ENCODE measurements at regions not wholly inside any gene's neighbourhood (a gene's known extent, or its start where the extent isn't known, plus 50 kb on each side); places are given as distances from the start of the nearest gene placed in this dataset.

GRCh38 chr3:14289590-14290461 lies 111.2 kb downstream of the LSM3 start:
- intact Hi-C loops (cut with DNase I), result no loop called here
- Histone ChIP-seq H3K4me3 (ENCODE audit: low read length in 2 of 2) (no peak overlapping the region), H3K27me3 (ENCODE audit: control insufficient read depth in 1 of 2, insufficient read depth in 2 of 2, low read length in 1 of 2) (no peaks in the 10 kb centered on the region), H3K9me3 (ENCODE audit: control insufficient read depth, low read length) (no peaks in the 10 kb centered on the region), H3K36me3 (ENCODE audit: control insufficient read depth in 1 of 2, insufficient read depth in 2 of 2, low read length in 1 of 2) (no peaks in the 10 kb centered on the region), H3K27ac (ENCODE audit: low read depth in 1 of 2, low read length in 2 of 2) (no peak overlapping the region), H3K4me1 (ENCODE audit: control insufficient read depth in 1 of 2, insufficient read depth in 2 of 2, low read length in 2 of 2) (no peaks in the 10 kb centered on the region)
- DNase-seq (no peak), ATAC-seq (ENCODE audit: low FRiP score) (no peak)
- WGBS, 2 donors, result 29 to 43% methylated on average over 7 of the region's 7 CpGs

- intact Hi-C loops (cut with DNase I), result no loop called here
- H3K36me3 ChIP-seq (ENCODE audit: control insufficient read depth in 1 of 2, insufficient read depth in 2 of 2, low read length in 1 of 2), result no peaks in the 10 kb centered on the region
- no peak for DNase-seq
- no peak overlapping the region for H3K27ac ChIP-seq (ENCODE audit: low read depth in 1 of 2, low read length in 2 of 2)
- no peaks in the 10 kb centered on the region for H3K4me1 ChIP-seq (ENCODE audit: control insufficient read depth in 1 of 2, insufficient read depth in 2 of 2, low read length in 2 of 2)
- WGBS, 2 donors, result 55 to 57% methylated on average over 9 of the region's 9 CpGs
- no peak for ATAC-seq (ENCODE audit: low FRiP score)
- no peaks in the 10 kb centered on the region for H3K27me3 ChIP-seq (ENCODE audit: control insufficient read depth in 1 of 2, insufficient read depth in 2 of 2, low read length in 1 of 2)
- no peak overlapping the region for H3K4me3 ChIP-seq (ENCODE audit: low read length in 2 of 2)
- no peaks in the 10 kb centered on the region for H3K9me3 ChIP-seq (ENCODE audit: control insufficient read depth, low read length)
Measured at GRCh38 chr3:14290631-14291385, 111.6 kb upstream of the SLC6A6 start.

GRCh38 chr3:14295037-14295436 lies 107.4 kb upstream of the SLC6A6 start:
- no peak overlapping the region for H3K27ac ChIP-seq (ENCODE audit: low read depth in 1 of 2, low read length in 2 of 2)

GRCh38 chr3:14295801-14296200 lies 106.6 kb upstream of the SLC6A6 start:
- Histone ChIP-seq H3K36me3 (ENCODE audit: control insufficient read depth in 1 of 2, insufficient read depth in 2 of 2, low read length in 1 of 2) (no peaks in the 10 kb centered on the region), H3K27ac (ENCODE audit: low read depth in 1 of 2, low read length in 2 of 2) (no peak overlapping the region), H3K4me3 (ENCODE audit: low read length in 2 of 2) (no peak overlapping the region), H3K4me1 (ENCODE audit: control insufficient read depth in 1 of 2, insufficient read depth in 2 of 2, low read length in 2 of 2) (no peaks in the 10 kb centered on the region), H3K27me3 (ENCODE audit: control insufficient read depth in 1 of 2, insufficient read depth in 2 of 2, low read length in 1 of 2) (no peaks in the 10 kb centered on the region), H3K9me3 (ENCODE audit: control insufficient read depth, low read length) (no peaks in the 10 kb centered on the region)
- ATAC-seq (ENCODE audit: low FRiP score) (no peak), DNase-seq (no peak)
- WGBS, 2 donors, result 91 to 94% methylated on average over 5 of the region's 5 CpGs
- intact Hi-C loops (cut with DNase I), result no loop called here

More at GRCh38 chr3:14295037-14295436, 107.4 kb upstream of the SLC6A6 start:
- H3K36me3 ChIP-seq (ENCODE audit: control insufficient read depth in 1 of 2, insufficient read depth in 2 of 2, low read length in 1 of 2), result no peaks in the 10 kb centered on the region
- no peaks in the 10 kb centered on the region for H3K9me3 ChIP-seq (ENCODE audit: control insufficient read depth, low read length)
- no peak overlapping the region for H3K4me3 ChIP-seq (ENCODE audit: low read length in 2 of 2)
- WGBS, 2 donors, result 86 to 90% methylated on average over 3 of the region's 3 CpGs
- no peak for ATAC-seq (ENCODE audit: low FRiP score)
- no peaks in the 10 kb centered on the region for H3K4me1 ChIP-seq (ENCODE audit: control insufficient read depth in 1 of 2, insufficient read depth in 2 of 2, low read length in 2 of 2)
- H3K27me3 ChIP-seq (ENCODE audit: control insufficient read depth in 1 of 2, insufficient read depth in 2 of 2, low read length in 1 of 2), result no peaks in the 10 kb centered on the region
- intact Hi-C loops (cut with DNase I), result no loop called here
- DNase-seq, result no peak

GRCh38 chr3:14297305-14297704 lies 105.1 kb upstream of the SLC6A6 start:
- no peak for DNase-seq
- no peaks in the 10 kb centered on the region for H3K4me1 ChIP-seq (ENCODE audit: control insufficient read depth in 1 of 2, insufficient read depth in 2 of 2, low read length in 2 of 2)
- no peaks in the 10 kb centered on the region for H3K36me3 ChIP-seq (ENCODE audit: control insufficient read depth in 1 of 2, insufficient read depth in 2 of 2, low read length in 1 of 2)
- no peak overlapping the region for H3K4me3 ChIP-seq (ENCODE audit: low read length in 2 of 2)
- no peak for ATAC-seq (ENCODE audit: low FRiP score)
- intact Hi-C loops (cut with DNase I), result no loop called here
- WGBS, 2 donors, result 55 to 57% methylated on average over 8 of the region's 8 CpGs
- H3K27ac ChIP-seq (ENCODE audit: low read depth in 1 of 2, low read length in 2 of 2), result no peak overlapping the region
- H3K27me3 ChIP-seq (ENCODE audit: control insufficient read depth in 1 of 2, insufficient read depth in 2 of 2, low read length in 1 of 2), result no peaks in the 10 kb centered on the region
- no peaks in the 10 kb centered on the region for H3K9me3 ChIP-seq (ENCODE audit: control insufficient read depth, low read length)

GRCh38 chr3:14297784-14298236 lies 104.6 kb upstream of the SLC6A6 start:
- intact Hi-C loops (cut with DNase I), result no loop called here
- ATAC-seq (ENCODE audit: low FRiP score), result peak; percentile 51
- 10 to 16% methylated on average over 31 to 37 of the region's 37 CpGs for WGBS, 2 donors
- no peak for DNase-seq
- Histone ChIP-seq H3K27me3 (ENCODE audit: control insufficient read depth in 1 of 2, insufficient read depth in 2 of 2, low read length in 1 of 2) (no peaks in the 10 kb centered on the region), H3K9me3 (ENCODE audit: control insufficient read depth, low read length) (no peaks in the 10 kb centered on the region), H3K4me3 (ENCODE audit: low read length in 2 of 2) (no peak overlapping the region), H3K27ac (ENCODE audit: low read depth in 1 of 2, low read length in 2 of 2) (no peak overlapping the region), H3K36me3 (ENCODE audit: control insufficient read depth in 1 of 2, insufficient read depth in 2 of 2, low read length in 1 of 2) (no peaks in the 10 kb centered on the region), H3K4me1 (ENCODE audit: control insufficient read depth in 1 of 2, insufficient read depth in 2 of 2, low read length in 2 of 2) (no peaks in the 10 kb centered on the region)

- ATAC-seq (ENCODE audit: low FRiP score) (no peak), DNase-seq (no peak)
- intact Hi-C loops (cut with DNase I), result no loop called here
- Histone ChIP-seq H3K27ac (ENCODE audit: low read depth in 1 of 2, low read length in 2 of 2) (no peak overlapping the region), H3K27me3 (ENCODE audit: control insufficient read depth in 1 of 2, insufficient read depth in 2 of 2, low read length in 1 of 2) (no peaks in the 10 kb centered on the region), H3K4me3 (ENCODE audit: low read length in 2 of 2) (no peak overlapping the region), H3K36me3 (ENCODE audit: control insufficient read depth in 1 of 2, insufficient read depth in 2 of 2, low read length in 1 of 2) (no peaks in the 10 kb centered on the region), H3K9me3 (ENCODE audit: control insufficient read depth, low read length) (no peaks in the 10 kb centered on the region), H3K4me1 (ENCODE audit: control insufficient read depth in 1 of 2, insufficient read depth in 2 of 2, low read length in 2 of 2) (no peaks in the 10 kb centered on the region)
- 94 to 95% methylated on average over 5 of the region's 5 CpGs for WGBS, 2 donors
Measured at GRCh38 chr3:14298442-14298841, 104.0 kb upstream of the SLC6A6 start.

GRCh38 chr3:14298991-14299555 lies 103.3 kb upstream of the SLC6A6 start:
- intact Hi-C loops (cut with DNase I), result no loop called here

More at GRCh38 chr3:14298991-14299555, 103.3 kb upstream of the SLC6A6 start:
- Histone ChIP-seq H3K36me3 (ENCODE audit: control insufficient read depth in 1 of 2, insufficient read depth in 2 of 2, low read length in 1 of 2) (no peaks in the 10 kb centered on the region), H3K27me3 (ENCODE audit: control insufficient read depth in 1 of 2, insufficient read depth in 2 of 2, low read length in 1 of 2) (no peaks in the 10 kb centered on the region), H3K27ac (ENCODE audit: low read depth in 1 of 2, low read length in 2 of 2) (no peak overlapping the region), H3K4me1 (ENCODE audit: control insufficient read depth in 1 of 2, insufficient read depth in 2 of 2, low read length in 2 of 2) (no peaks in the 10 kb centered on the region), H3K4me3 (ENCODE audit: low read length in 2 of 2) (no peak overlapping the region), H3K9me3 (ENCODE audit: control insufficient read depth, low read length) (no peaks in the 10 kb centered on the region)
- ATAC-seq (ENCODE audit: low FRiP score), result no peak
- DNase-seq, result no peak
- 96 to 98% methylated on average over 8 of the region's 8 CpGs for WGBS, 2 donors
